ENCODE measurements at regions not wholly inside any gene's neighbourhood (a gene's known extent, or its start where the extent isn't known, plus 50 kb on each side); places are given as distances from the start of the nearest gene placed in this dataset.

- Mint-ChIP-seq H3K4me1 (no peaks in the 10 kb centered on the region), H3K36me3 (ENCODE audit: low read depth) (no peaks in the 10 kb centered on the region), H3K4me3 (no peak overlapping the region), H3K27ac (no peak overlapping the region), H3K9me3 (no peaks in the 10 kb centered on the region), H3K27me3 (ENCODE audit: insufficient read depth) (peaks cover under 1% of the 10 kb centered on the region)
- no peak overlapping the region for H3K27ac ChIP-seq (ENCODE audit: low read depth, low read length)
- no peaks in the 10 kb centered on the region for H3K9me3 ChIP-seq (ENCODE audit: control insufficient read depth, low read length)
- no peaks in the 10 kb centered on the region for H3K4me1 ChIP-seq (ENCODE audit: control insufficient read depth, insufficient read depth, low read length)
- 97% methylated on average over 5 of the region's 5 CpGs; no CpG with 5 or more reads in 1 of the 2 experiments for WGBS, 2 experiments (ENCODE audit: insufficient coverage in 1 of 2, insufficient read length in 1 of 2)
- no peak overlapping the region for H3K9ac ChIP-seq (ENCODE audit: extremely low read depth, low read length, poor library complexity, severe bottlenecking)
- H3K27me3 ChIP-seq (ENCODE audit: control insufficient read depth, insufficient read depth, low read length, poor library complexity, severe bottlenecking) = peaks cover 7% of the 10 kb centered on the region
- TF ChIP-seq, protein P1, sequence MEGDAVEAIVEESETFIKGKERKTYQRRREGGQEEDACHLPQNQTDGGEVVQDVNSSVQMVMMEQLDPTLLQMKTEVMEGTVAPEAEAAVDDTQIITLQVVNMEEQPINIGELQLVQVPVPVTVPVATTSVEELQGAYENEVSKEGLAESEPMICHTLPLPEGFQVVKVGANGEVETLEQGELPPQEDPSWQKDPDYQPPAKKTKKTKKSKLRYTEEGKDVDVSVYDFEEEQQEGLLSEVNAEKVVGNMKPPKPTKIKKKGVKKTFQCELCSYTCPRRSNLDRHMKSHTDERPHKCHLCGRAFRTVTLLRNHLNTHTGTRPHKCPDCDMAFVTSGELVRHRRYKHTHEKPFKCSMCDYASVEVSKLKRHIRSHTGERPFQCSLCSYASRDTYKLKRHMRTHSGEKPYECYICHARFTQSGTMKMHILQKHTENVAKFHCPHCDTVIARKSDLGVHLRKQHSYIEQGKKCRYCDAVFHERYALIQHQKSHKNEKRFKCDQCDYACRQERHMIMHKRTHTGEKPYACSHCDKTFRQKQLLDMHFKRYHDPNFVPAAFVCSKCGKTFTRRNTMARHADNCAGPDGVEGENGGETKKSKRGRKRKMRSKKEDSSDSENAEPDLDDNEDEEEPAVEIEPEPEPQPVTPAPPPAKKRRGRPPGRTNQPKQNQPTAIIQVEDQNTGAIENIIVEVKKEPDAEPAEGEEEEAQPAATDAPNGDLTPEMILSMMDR (conservative IDR thresholded peaks at IDR 0.05) = no peak
- no peaks in the 10 kb centered on the region for H3K36me3 ChIP-seq (ENCODE audit: control insufficient read depth, insufficient read depth, low read length)
- no peak for DNase-seq
- H3K4me3 ChIP-seq (ENCODE audit: low read length) = no peak overlapping the region
These were observed 417.7 kb upstream of the GYPC start for GRCh38 chr2:126238251-126238650.

DNA sequence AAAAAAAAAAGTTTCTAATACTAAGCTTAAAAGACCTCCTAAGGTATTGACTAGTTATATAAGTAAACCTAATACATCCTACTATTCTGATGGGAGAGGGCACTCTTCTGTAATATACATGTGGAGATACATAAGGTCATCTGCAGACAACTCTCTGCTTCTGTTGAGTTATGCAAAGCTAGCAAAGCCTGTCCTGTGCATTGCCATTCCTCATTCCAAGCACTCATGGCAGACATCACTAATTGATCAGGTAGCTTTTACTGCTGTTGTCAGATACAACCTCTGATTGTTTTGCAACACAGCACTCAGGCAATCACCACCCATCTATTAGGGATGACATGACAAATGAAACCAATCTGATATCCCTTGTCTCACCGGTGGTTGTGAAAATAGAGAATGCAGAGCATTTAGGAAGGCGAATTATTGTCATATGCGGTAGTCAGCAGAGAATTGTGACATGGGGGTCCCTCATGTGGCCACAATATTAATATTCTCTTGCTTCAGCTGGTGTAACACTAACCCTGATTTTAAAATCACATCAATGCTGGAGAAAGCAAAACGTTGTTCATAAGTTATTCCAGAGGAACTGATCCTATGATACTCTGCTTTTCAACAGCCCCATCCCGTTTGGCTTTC, 416.5 kb upstream of the GYPC start:
- TF ChIP-seq, protein P1 (conservative IDR thresholded peaks at IDR 0.05) = no peak
- DNase-seq = no peak
- H3K4me1 ChIP-seq (ENCODE audit: control insufficient read depth, insufficient read depth, low read length) = no peaks in the 10 kb centered on the region
- H3K4me3 ChIP-seq (ENCODE audit: low read length) = no peak overlapping the region
- H3K9ac ChIP-seq (ENCODE audit: extremely low read depth, low read length, poor library complexity, severe bottlenecking) = no peak overlapping the region
- no peaks in the 10 kb centered on the region for H3K9me3 Mint-ChIP-seq
- H3K27me3 Mint-ChIP-seq (ENCODE audit: insufficient read depth) = peaks cover 6% of the 10 kb centered on the region
- H3K4me3 Mint-ChIP-seq = no peak overlapping the region
- no peak overlapping the region for H3K27ac Mint-ChIP-seq
- no peak overlapping the region for H3K27ac ChIP-seq (ENCODE audit: low read depth, low read length)
- WGBS, 2 experiments (ENCODE audit: insufficient coverage in 1 of 2, insufficient read length in 1 of 2) = 87 to 89% methylated on average over 5 of the region's 5 CpGs
- no peaks in the 10 kb centered on the region for H3K4me1 Mint-ChIP-seq
- H3K36me3 ChIP-seq (ENCODE audit: control insufficient read depth, insufficient read depth, low read length) = no peaks in the 10 kb centered on the region
- H3K9me3 ChIP-seq (ENCODE audit: control insufficient read depth, low read length) = no peaks in the 10 kb centered on the region
- H3K27me3 ChIP-seq (ENCODE audit: control insufficient read depth, insufficient read depth, low read length, poor library complexity, severe bottlenecking) = peaks cover 18% of the 10 kb centered on the region
- H3K36me3 Mint-ChIP-seq (ENCODE audit: low read depth) = no peaks in the 10 kb centered on the region

GRCh38 chr2:126241001-126241400, 415.0 kb upstream of the GYPC start:
- no peak overlapping the region for H3K4me3 Mint-ChIP-seq
- WGBS, 2 experiments (ENCODE audit: insufficient coverage in 1 of 2, insufficient read length in 1 of 2) = 70 to 100% methylated on average over 1 to 2 of the region's 2 CpGs

More at GRCh38 chr2:126241001-126241400, 415.0 kb upstream of the GYPC start:
- Histone ChIP-seq H3K9ac (ENCODE audit: extremely low read depth, low read length, poor library complexity, severe bottlenecking) (no peak overlapping the region), H3K36me3 (ENCODE audit: control insufficient read depth, insufficient read depth, low read length) (no peaks in the 10 kb centered on the region), H3K4me3 (ENCODE audit: low read length) (no peak overlapping the region), H3K27me3 (ENCODE audit: control insufficient read depth, insufficient read depth, low read length, poor library complexity, severe bottlenecking) (peaks cover 23% of the 10 kb centered on the region), H3K9me3 (ENCODE audit: control insufficient read depth, low read length) (no peaks in the 10 kb centered on the region), H3K27ac (ENCODE audit: low read depth, low read length) (no peak overlapping the region), H3K4me1 (ENCODE audit: control insufficient read depth, insufficient read depth, low read length) (no peaks in the 10 kb centered on the region)
- Mint-ChIP-seq H3K36me3 (ENCODE audit: low read depth) (no peaks in the 10 kb centered on the region), H3K9me3 (no peaks in the 10 kb centered on the region), H3K27ac (no peak overlapping the region), H3K27me3 (ENCODE audit: insufficient read depth) (peaks cover 8% of the 10 kb centered on the region), H3K4me1 (no peaks in the 10 kb centered on the region)
- no peak for DNase-seq
- TF ChIP-seq, protein P1 (conservative IDR thresholded peaks at IDR 0.05) = no peak
